ENCODE measurements at regions not wholly inside any gene's neighbourhood (a gene's known extent, or its start where the extent isn't known, plus 50 kb on each side); places are given as distances from the start of the nearest gene placed in this dataset.
"Not testable (repeated sequence)": the region's sequence is repeated elsewhere in the genome, so short reads cannot be mapped to it uniquely, and the experiment has no call there.

- no peaks in the 10 kb centered on the region for H3K36me3 ChIP-seq
- DNase-seq, result no peak
- H3K27ac ChIP-seq, result no peak overlapping the region
- H3K4me1 ChIP-seq, result no peaks in the 10 kb centered on the region
- TF ChIP-seq CTCF (IDR thresholded peaks at IDR 0.05), result no peak
- H3K9me3 ChIP-seq, result no peaks in the 10 kb centered on the region
- no peaks in the 10 kb centered on the region for H3K27me3 ChIP-seq
- FAIRE-seq, result no peak
- WGBS, 2 donors, result 35 to 46% methylated on average over 3 of the region's 3 CpGs
- H3K4me3 ChIP-seq, result no peak overlapping the region
- no peak for ATAC-seq
- intact Hi-C loops (cut with DNase I), result no loop called here
Observed at GRCh38 chr6:92243315-92243714, 1176.0 kb downstream of the EPHA7 start.

DNA sequence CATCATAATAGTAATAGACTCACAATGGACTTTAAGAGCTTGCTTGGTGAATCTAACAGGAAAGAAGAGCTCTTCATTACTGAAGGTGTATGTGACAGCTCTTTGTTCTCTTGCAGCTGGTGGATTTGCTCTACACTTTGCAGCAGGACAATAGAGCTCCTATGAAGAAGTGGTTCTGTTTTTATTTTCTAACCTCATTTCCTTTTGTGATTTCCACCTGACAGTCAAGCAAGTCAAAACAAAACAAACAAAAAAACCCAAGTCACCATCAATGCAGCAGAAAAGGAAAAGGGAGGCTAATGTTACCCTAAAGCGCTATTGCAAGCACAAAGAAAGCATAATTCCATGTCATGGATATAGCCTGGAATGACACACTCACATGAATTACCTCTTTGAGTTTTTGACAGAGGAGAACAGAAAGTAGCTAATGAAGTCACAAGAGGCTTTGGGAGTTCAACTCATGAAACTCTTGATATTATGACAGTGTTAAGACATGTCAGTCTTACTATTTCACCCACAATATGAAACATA is 1188.1 kb downstream of the EPHA7 start:
- Histone ChIP-seq H3K36me3 (no peaks in the 10 kb centered on the region), H3K27ac (no peak overlapping the region), H3K4me3 (no peak overlapping the region), H3K4me1 (no peaks in the 10 kb centered on the region), H3K27me3 (no peaks in the 10 kb centered on the region), H3K9me3 (no peaks in the 10 kb centered on the region)
- no peak for TF ChIP-seq CTCF (IDR thresholded peaks at IDR 0.05)
- intact Hi-C loops (cut with DNase I), result no loop called here
- DNase-seq (no peak), ATAC-seq (no peak), FAIRE-seq (no peak)
- 56 to 79% methylated on average over 1 of the region's 1 CpG for WGBS, 2 donors

- not testable (repeated sequence) for FAIRE-seq
Observed at GRCh38 chr6:92219987-92220386, 1199.4 kb downstream of the EPHA7 start.

DNA sequence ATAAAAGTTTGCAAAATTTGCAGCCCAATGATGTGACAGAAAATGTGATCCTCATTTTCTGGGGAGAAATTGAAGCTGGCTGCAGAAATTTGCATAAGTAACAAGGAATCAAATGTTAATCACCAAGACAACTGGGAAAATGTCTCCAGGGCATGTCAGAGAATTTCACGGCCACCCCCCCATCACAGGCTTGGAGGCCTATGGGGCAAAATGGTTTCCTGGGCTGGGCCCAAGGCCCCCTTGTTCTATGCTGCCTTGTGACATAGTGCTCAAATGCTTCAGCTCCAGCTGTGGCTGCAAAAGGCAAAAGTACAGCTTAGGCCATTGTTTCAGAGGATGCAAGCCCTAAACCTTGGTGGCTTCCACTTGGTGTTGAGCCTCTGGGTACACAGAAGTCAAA is 1202.6 kb downstream of the EPHA7 start:
- H3K36me3 ChIP-seq, result no peaks in the 10 kb centered on the region
- no peak for TF ChIP-seq CTCF (IDR thresholded peaks at IDR 0.05)
- WGBS, 2 donors, result 44 to 62% methylated on average over 1 of the region's 1 CpG
- FAIRE-seq (no peak), DNase-seq (no peak), ATAC-seq (no peak)
- no peaks in the 10 kb centered on the region for H3K27me3 ChIP-seq
- intact Hi-C loops (cut with DNase I), result no loop called here
- no peaks in the 10 kb centered on the region for H3K4me1 ChIP-seq
- H3K27ac ChIP-seq, result no peak overlapping the region
- H3K4me3 ChIP-seq, result no peak overlapping the region
- H3K9me3 ChIP-seq, result no peaks in the 10 kb centered on the region

More at GRCh38 chr6:92219987-92220386, 1199.4 kb downstream of the EPHA7 start:
- H3K9me3 ChIP-seq; H3K27ac ChIP-seq; H3K27me3 ChIP-seq; DNase-seq; H3K4me1 ChIP-seq; ATAC-seq; intact Hi-C loops (cut with DNase I); H3K36me3 ChIP-seq; H3K4me3 ChIP-seq: not testable (repeated sequence)
- WGBS, 2 donors, result 72 to 83% methylated on average over 4 of the region's 4 CpGs

DNA sequence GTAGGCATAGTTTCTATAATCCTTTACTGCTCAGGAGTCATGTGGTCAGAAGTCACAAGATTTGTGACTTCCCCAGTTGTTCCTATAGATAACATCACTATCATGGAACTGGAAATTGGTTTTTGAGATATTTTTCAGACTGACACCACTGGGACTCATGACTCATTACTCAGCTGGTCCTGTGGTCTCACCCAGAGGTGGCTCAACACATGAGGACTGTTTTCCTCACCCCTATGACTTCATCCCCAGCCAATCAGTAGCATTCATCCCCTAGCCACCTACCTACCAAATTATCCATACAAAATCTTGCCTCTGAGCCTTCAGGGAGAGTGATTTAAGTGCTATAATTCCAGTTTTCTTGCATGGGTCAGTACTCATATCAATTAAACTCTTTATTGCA is 1217.7 kb downstream of the EPHA7 start:
- no peak for ATAC-seq
- no peaks in the 10 kb centered on the region for H3K36me3 ChIP-seq
- H3K27me3 ChIP-seq, result no peaks in the 10 kb centered on the region
- H3K4me3 ChIP-seq, result no peak overlapping the region
- no peaks in the 10 kb centered on the region for H3K4me1 ChIP-seq
- no peaks in the 10 kb centered on the region for H3K9me3 ChIP-seq
- FAIRE-seq, result no peak
- intact Hi-C loops (cut with DNase I), result no loop called here
- DNase-seq, result no peak
- TF ChIP-seq CTCF (IDR thresholded peaks at IDR 0.05), result no peak
- H3K27ac ChIP-seq, result no peak overlapping the region
